SK-N-SH (cell line): ENCODE measurements at regions not wholly inside any gene's neighbourhood (a gene's known extent, or its start where the extent isn't known, plus 50 kb on each side); places are given as distances from the start of the nearest gene placed in this dataset.

Experiments used
- CTCF ChIA-PET: fragments of 300-600, 350-600 bp; formaldehyde crosslinking; extraction: SDS; loops from one replicate; lab custom pipeline; 2021; lab: Yijun Ruan, JAX
- POLR2A ChIA-PET: fragments of 350-600 bp; sonication (Branson Sonifier 250); formaldehyde crosslinking; extraction: SDS; loops from one replicate; lab custom pipeline; 2020; ENCODE audit warnings: antibody characterized with exemption, inconsistent platforms; lab: Yijun Ruan, JAX
- DNase-seq: peaks from one replicate; pipeline ENCODE4 v3.0.0; 2012
- H2AFZ ChIP-seq: fragments of 200-600 bp; sonication (generic); 2 replicates; pipeline ENCODE4 v1.8.1; 2016; ENCODE audit warnings: antibody characterized with exemption, mild to moderate bottlenecking, low read depth
- H3F3A ChIP-seq: fragments of 200-600 bp; sonication (generic); replicated peaks from 2 replicates; pipeline ENCODE3; 2016; ENCODE audit warnings: antibody characterized with exemption, mild to moderate bottlenecking; ENCODE audit not compliant: insufficient read depth
- H3K27ac ChIP-seq, 2 experiments: fragments of 200-500 bp in 1 of 2; fragments of 200-600 bp in 1 of 2; sonication (Bioruptor generic) in 1 of 2; sonication (generic), shearing (Covaris generic) in 1 of 2; 2 replicates each; pipeline versions ENCODE4 v1.5.1 to v1.6.1; 2014 to 2016; ENCODE audit warnings: low read depth in 2 of 2, inconsistent platforms in 1 of 2, low read length in 1 of 2, mild to moderate bottlenecking in 1 of 2, mixed read lengths in 1 of 2
- H3K27me3 ChIP-seq: fragments of 200-600 bp; sonication (generic), shearing (Covaris generic); 2 replicates; pipeline ENCODE4 v1.6.1; 2016; ENCODE audit warnings: mixed run types; ENCODE audit not compliant: insufficient read depth
- H3K36me3 ChIP-seq, 2 experiments: fragments of 200-500 bp in 1 of 2; fragments of 200-600 bp in 1 of 2; sonication (Bioruptor generic) in 1 of 2; sonication (generic) in 1 of 2; replicated peaks in 1 of 2; 2 replicates each; pipeline versions ENCODE3 to v1.5.1; 2014 to 2016; ENCODE audit warnings: low read length in 1 of 2, mild to moderate bottlenecking in 1 of 2; ENCODE audit not compliant: insufficient read depth in 2 of 2, control insufficient read depth in 1 of 2
- H3K4me1 ChIP-seq, 2 experiments: fragments of 200-500 bp in 1 of 2; fragments of 200-600 bp in 1 of 2; sonication (Bioruptor generic) in 1 of 2; sonication (generic), shearing (Covaris generic) in 1 of 2; 2 replicates each; pipeline versions ENCODE4 v1.5.1 to v1.6.1; 2014 to 2016; ENCODE audit warnings: low read depth in 1 of 2, low read length in 1 of 2, mixed run types in 1 of 2; ENCODE audit not compliant: insufficient read depth in 2 of 2, control insufficient read depth in 1 of 2
- H3K4me2 ChIP-seq: fragments of 200-600 bp; sonication (generic), shearing (Covaris generic); 2 replicates; pipeline ENCODE4 v1.6.1; 2017; ENCODE audit warnings: mixed run types
- H3K4me3 ChIP-seq, 2 experiments: fragments of 200-500 bp in 1 of 2; fragments of 200-600 bp in 1 of 2; sonication (Bioruptor generic) in 1 of 2; sonication (generic), shearing (Covaris generic) in 1 of 2; 2 replicates each; pipeline versions ENCODE4 v1.5.1 to v1.8.1; 2014 to 2016; ENCODE audit warnings: low read depth in 2 of 2, inconsistent platforms in 1 of 2, low read length in 1 of 2, mild to moderate bottlenecking in 1 of 2, mixed read lengths in 1 of 2, moderate library complexity in 1 of 2
- H3K79me2 ChIP-seq: fragments of 200-600 bp; sonication (generic); 2 replicates; pipeline ENCODE4 v1.8.1; 2017; ENCODE audit warnings: mild to moderate bottlenecking; ENCODE audit not compliant: insufficient read depth
- H3K9ac ChIP-seq: fragments of 200-600 bp; sonication (generic); 2 replicates; pipeline ENCODE4 v1.6.1; 2017; ENCODE audit warnings: mixed run types
- H3K9me2 ChIP-seq: fragments of 200-600 bp; sonication (generic); 2 replicates; pipeline ENCODE4 v1.6.1; 2017; ENCODE audit warnings: mixed run types
- H3K9me3 ChIP-seq: fragments of 200-600 bp; sonication (generic); 2 replicates; pipeline ENCODE4 v1.6.1; 2017; ENCODE audit warnings: mixed run types, mild to moderate bottlenecking, moderate library complexity
- H4K20me1 ChIP-seq: fragments of 200-600 bp; sonication (generic); 2 replicates; pipeline ENCODE4 v1.6.1; 2017; ENCODE audit warnings: mild to moderate bottlenecking, mixed run types; ENCODE audit not compliant: insufficient read depth
- CHD2 ChIP-seq: fragments of 150-350 bp; IDR thresholded peaks from 2 replicates; pipeline ENCODE4 v1.6.1; 2018; ENCODE audit warnings: low read length; ENCODE audit not compliant: partially characterized antibody
- CTCF ChIP-seq: fragments of 200-600 bp; sonication (generic); IDR thresholded peaks from 2 replicates; pipeline ENCODE4 v1.6.1; 2017; ENCODE audit warnings: antibody characterized with exemption, mild to moderate bottlenecking, moderate library complexity
- EP300 ChIP-seq, 2 experiments: IDR thresholded peaks; 2 replicates each; pipeline versions ENCODE4 v1.4.0 to v1.6.1; 2012; ENCODE audit warnings: borderline replicate concordance in 1 of 2, low read depth in 1 of 2, low read length in 1 of 2
- FOXJ3 ChIP-seq: sonication (generic); formaldehyde crosslinking; IDR thresholded peaks from 2 replicates; pipeline ENCODE4 v1.5.1; 2020; ENCODE audit warnings: mild to moderate bottlenecking, missing genetic modification reagents
- FOXM1 ChIP-seq: IDR thresholded peaks from 2 replicates; pipeline ENCODE4 v1.4.0; 2012; ENCODE audit warnings: low read depth, mild to moderate bottlenecking
- GATA2 ChIP-seq: sonication (generic); formaldehyde crosslinking; IDR thresholded peaks from 2 replicates; pipeline ENCODE4 v1.5.0; 2020; ENCODE audit warnings: mild to moderate bottlenecking, missing genetic modification reagents
- MAX ChIP-seq: IDR thresholded peaks from 2 replicates; pipeline ENCODE4 v1.4.0; 2012; ENCODE audit warnings: low read depth
- MEF2A ChIP-seq: IDR thresholded peaks from 2 replicates; pipeline ENCODE4 v1.4.0; 2012; ENCODE audit warnings: low read depth, borderline replicate concordance
- NRF1 ChIP-seq: IDR thresholded peaks from 2 replicates; pipeline ENCODE4 v1.6.1; 2012; ENCODE audit warnings: low read depth, mild to moderate bottlenecking, low read length
- RAD21 ChIP-seq: IDR thresholded peaks from 2 replicates; pipeline ENCODE4 v1.6.1; 2012; ENCODE audit warnings: mild to moderate bottlenecking, low read length
- SIN3A ChIP-seq: IDR thresholded peaks from 2 replicates; pipeline ENCODE4 v1.6.1; 2012; ENCODE audit warnings: low read depth, mild to moderate bottlenecking, low read length, moderate library complexity, borderline replicate concordance
- TAF1 ChIP-seq: IDR thresholded peaks from 2 replicates; pipeline ENCODE4 v1.6.1; 2012; ENCODE audit warnings: low read depth, mild to moderate bottlenecking, low read length, moderate library complexity, borderline replicate concordance
- TCF12 ChIP-seq: IDR thresholded peaks from 2 replicates; pipeline ENCODE4 v1.4.0; 2012
- TEAD4 ChIP-seq: IDR thresholded peaks from 2 replicates; pipeline ENCODE4 v1.4.0; 2012; ENCODE audit warnings: mild to moderate bottlenecking, borderline replicate concordance; ENCODE audit not compliant: insufficient read depth
- YY1 ChIP-seq: IDR thresholded peaks from 2 replicates; pipeline ENCODE4 v1.4.0; 2012; ENCODE audit warnings: low read depth, mild to moderate bottlenecking
- WGBS: methylation state at CpG from one replicate; pipeline ENCODE4 v1.1.6; 2017; ENCODE audit warnings: low lambda C conversion rate; 5-methylcytosine and 5-hydroxymethylcytosine counted together
- TF ChIP-seq, protein P1 (sequence below): IDR thresholded peaks from 2 replicates; pipeline ENCODE4 v1.4.0; 2012; ENCODE audit warnings: low read depth, borderline replicate concordance
- TF ChIP-seq, protein P2 (sequence below): fragments of 150-350 bp; IDR thresholded peaks from 2 replicates; pipeline ENCODE4 v1.6.1; 2016; ENCODE audit warnings: mild to moderate bottlenecking, low read depth, low read length
- TF ChIP-seq, protein P3 (sequence below): IDR thresholded peaks from 2 replicates; pipeline ENCODE4 v1.6.1; 2012; ENCODE audit warnings: mild to moderate bottlenecking, low read depth, low read length, moderate library complexity

DNA sequence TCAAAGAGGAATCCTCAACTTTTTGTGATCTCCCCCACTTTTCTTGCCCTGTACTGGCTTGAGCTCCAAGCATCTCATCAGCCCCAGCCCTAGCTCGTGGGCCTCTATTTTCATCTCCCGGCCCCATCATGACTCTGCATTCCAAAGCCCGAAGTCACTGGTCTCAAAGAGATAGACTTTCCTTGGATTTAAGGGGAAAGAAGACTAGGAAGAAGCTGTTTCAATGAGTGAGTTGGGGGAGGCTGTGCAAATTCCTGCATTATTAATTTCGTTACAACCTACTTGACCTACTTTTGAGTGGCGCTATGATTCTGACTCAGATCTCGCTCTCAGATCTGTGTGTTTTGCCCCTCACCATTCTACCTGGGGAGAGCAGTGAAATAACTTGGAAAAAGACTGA lies 266.6 kb upstream of the TBL1XR1 start (continued):
- TF ChIP-seq, protein P1, sequence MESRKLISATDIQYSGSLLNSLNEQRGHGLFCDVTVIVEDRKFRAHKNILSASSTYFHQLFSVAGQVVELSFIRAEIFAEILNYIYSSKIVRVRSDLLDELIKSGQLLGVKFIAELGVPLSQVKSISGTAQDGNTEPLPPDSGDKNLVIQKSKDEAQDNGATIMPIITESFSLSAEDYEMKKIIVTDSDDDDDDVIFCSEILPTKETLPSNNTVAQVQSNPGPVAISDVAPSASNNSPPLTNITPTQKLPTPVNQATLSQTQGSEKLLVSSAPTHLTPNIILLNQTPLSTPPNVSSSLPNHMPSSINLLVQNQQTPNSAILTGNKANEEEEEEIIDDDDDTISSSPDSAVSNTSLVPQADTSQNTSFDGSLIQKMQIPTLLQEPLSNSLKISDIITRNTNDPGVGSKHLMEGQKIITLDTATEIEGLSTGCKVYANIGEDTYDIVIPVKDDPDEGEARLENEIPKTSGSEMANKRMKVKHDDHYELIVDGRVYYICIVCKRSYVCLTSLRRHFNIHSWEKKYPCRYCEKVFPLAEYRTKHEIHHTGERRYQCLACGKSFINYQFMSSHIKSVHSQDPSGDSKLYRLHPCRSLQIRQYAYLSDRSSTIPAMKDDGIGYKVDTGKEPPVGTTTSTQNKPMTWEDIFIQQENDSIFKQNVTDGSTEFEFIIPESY, result no peak
- TF ChIP-seq TCF12 (peak; percentile 32; the same call in 1 of the 2 replicates), EP300 (IDR thresholded peaks at IDR 0.05; ENCODE audit: borderline replicate concordance in 1 of 2, low read depth in 1 of 2, low read length in 1 of 2) (peak in 1 of 2 experiments; percentile 30; a peak in 1 of 4 replicates), TEAD4 (peak; percentile 40; the same call in 1 of the 2 replicates), YY1 (no peak), FOXJ3 (CRISPR knock-in tag) (no peak), NRF1 (no peak), SIN3A (no peak), RAD21 (no peak), GATA2 (CRISPR knock-in tag) (no peak), MAX (no peak; the same call in 1 of the 2 replicates), CTCF (no peak)
- TF ChIP-seq, protein P2, sequence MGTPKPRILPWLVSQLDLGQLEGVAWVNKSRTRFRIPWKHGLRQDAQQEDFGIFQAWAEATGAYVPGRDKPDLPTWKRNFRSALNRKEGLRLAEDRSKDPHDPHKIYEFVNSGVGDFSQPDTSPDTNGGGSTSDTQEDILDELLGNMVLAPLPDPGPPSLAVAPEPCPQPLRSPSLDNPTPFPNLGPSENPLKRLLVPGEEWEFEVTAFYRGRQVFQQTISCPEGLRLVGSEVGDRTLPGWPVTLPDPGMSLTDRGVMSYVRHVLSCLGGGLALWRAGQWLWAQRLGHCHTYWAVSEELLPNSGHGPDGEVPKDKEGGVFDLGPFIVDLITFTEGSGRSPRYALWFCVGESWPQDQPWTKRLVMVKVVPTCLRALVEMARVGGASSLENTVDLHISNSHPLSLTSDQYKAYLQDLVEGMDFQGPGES, result no peak

- H3F3A ChIP-seq, result no peaks in the 10 kb centered on the region
- H3K27ac ChIP-seq, result no peak overlapping the region
- DNase-seq, result no peak
- ChIA-PET CTCF (interaction anchor here (1.1 kb wide), 1 partner anchor 11 kb away, joined by 3 read pairs; no protein-coding TSS in a partner anchor), POLR2A (no interaction called here)
- TF ChIP-seq, protein P3, sequence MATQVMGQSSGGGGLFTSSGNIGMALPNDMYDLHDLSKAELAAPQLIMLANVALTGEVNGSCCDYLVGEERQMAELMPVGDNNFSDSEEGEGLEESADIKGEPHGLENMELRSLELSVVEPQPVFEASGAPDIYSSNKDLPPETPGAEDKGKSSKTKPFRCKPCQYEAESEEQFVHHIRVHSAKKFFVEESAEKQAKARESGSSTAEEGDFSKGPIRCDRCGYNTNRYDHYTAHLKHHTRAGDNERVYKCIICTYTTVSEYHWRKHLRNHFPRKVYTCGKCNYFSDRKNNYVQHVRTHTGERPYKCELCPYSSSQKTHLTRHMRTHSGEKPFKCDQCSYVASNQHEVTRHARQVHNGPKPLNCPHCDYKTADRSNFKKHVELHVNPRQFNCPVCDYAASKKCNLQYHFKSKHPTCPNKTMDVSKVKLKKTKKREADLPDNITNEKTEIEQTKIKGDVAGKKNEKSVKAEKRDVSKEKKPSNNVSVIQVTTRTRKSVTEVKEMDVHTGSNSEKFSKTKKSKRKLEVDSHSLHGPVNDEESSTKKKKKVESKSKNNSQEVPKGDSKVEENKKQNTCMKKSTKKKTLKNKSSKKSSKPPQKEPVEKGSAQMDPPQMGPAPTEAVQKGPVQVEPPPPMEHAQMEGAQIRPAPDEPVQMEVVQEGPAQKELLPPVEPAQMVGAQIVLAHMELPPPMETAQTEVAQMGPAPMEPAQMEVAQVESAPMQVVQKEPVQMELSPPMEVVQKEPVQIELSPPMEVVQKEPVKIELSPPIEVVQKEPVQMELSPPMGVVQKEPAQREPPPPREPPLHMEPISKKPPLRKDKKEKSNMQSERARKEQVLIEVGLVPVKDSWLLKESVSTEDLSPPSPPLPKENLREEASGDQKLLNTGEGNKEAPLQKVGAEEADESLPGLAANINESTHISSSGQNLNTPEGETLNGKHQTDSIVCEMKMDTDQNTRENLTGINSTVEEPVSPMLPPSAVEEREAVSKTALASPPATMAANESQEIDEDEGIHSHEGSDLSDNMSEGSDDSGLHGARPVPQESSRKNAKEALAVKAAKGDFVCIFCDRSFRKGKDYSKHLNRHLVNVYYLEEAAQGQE, result no peak
- TF ChIP-seq TCF12, result no peak
- no peak for TF ChIP-seq TEAD4
- TF ChIP-seq MEF2A, result no peak
- no peak for TF ChIP-seq TAF1
- TF ChIP-seq FOXM1, result no peak
- no peak for TF ChIP-seq CHD2
- TF ChIP-seq SIN3A, result no peak
- no peak overlapping the region; the same call in 1 of the 2 replicates for H2AFZ ChIP-seq
- no peaks in the 10 kb centered on the region for H3K36me3 ChIP-seq
- no peaks in the 10 kb centered on the region for H4K20me1 ChIP-seq
- H3K4me2 ChIP-seq, result peak overlapping the region; percentile 30
- H3K4me1 ChIP-seq, result peaks cover 0 to 18% of the 10 kb centered on the region in 2 experiments; a peak in 1 of 4 replicates
- WGBS, result 96% methylated on average over 5 of the region's 5 CpGs
- no peaks in the 10 kb centered on the region for H3K27me3 ChIP-seq
- no peaks in the 10 kb centered on the region for H3K9me2 ChIP-seq
- H3K4me3 ChIP-seq, result no peak overlapping the region
- no peaks in the 10 kb centered on the region for H3K79me2 ChIP-seq
- H3K9ac ChIP-seq, result no peak overlapping the region
- no peaks in the 10 kb centered on the region for H3K9me3 ChIP-seq
Measured at GRCh38 chr3:177464392-177465256, 267.3 kb upstream of the TBL1XR1 start.
